Skin of body (tissue), 1 donor: ENCODE measurements at regions not wholly inside any gene's neighbourhood (a gene's known extent, or its start where the extent isn't known, plus 50 kb on each side); places are given as distances from the start of the nearest gene placed in this dataset.
"Not testable (repeated sequence)": the region's sequence is repeated elsewhere in the genome, so short reads cannot be mapped to it uniquely, and the experiment has no call there.

Experiments used
- DNase-seq: peaks from one replicate; lab custom pipeline; 2025; lab: John Stamatoyannopoulos, UW

DNA sequence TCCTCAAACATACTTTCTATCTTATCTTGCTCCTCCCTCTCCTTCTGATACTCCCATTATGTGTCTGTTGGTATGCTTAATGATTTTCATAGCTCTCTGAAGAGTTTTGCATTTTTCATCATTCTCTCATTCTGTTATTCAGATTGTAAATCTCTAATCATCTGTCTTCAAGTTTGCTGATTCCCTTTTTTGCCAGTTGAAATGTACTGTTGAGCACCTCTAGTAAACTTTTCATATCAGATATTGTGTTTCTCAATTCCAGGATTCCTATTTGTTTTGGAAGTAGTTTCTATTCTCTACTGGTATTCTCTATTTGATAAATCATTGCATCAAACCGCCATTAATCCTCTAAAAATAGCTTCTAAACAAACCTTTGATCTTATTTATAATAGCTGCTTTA is 387.7 kb downstream of the PAX1 start:
- no peak for DNase-seq

DNA sequence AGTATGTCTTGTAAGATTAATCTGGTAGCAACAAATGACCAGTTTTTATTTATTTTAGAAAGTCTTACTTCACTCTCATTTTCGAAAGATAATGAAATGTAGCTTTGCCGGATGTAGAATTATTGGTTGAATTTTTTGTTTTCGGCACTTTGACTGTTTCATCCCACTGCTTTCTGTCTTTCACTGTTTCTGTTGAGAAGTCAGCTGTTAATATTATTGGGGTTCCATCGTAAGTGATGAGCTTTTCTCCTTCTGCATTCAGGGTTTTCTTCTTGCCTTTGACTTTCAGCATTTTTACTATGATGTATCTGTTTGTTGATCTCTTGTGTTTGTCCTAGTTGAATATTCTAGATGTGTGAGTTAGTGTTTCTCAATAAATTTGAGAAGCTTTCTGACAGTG is 383.4 kb downstream of the PAX1 start:
- DNase-seq: no peak

DNA sequence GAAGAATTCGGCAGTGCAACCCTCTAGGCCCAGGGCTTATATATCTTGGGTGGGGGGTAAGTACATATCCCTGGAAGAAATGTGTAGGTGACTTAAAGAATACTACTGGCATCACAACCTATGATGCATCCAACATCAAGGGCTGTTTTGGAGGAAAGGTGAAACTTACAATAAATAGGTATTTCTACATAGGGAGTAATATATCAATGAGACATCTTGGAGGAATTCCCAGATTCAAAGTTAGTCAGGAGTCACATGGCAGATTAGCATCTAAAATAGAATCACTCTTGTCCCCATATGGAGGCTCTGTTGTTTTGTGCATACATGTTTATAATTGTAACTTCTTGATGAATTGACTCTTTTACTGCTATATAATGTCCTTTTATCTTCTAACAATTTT is 375.5 kb downstream of the PAX1 start:
- DNase-seq: no peak

GRCh38 chr20:22074635-22075034 is 369.2 kb downstream of the PAX1 start:
- DNase-seq: no peak

- no peak for DNase-seq
Observed at GRCh38 chr20:22071841-22072240, 366.4 kb downstream of the PAX1 start.

DNA sequence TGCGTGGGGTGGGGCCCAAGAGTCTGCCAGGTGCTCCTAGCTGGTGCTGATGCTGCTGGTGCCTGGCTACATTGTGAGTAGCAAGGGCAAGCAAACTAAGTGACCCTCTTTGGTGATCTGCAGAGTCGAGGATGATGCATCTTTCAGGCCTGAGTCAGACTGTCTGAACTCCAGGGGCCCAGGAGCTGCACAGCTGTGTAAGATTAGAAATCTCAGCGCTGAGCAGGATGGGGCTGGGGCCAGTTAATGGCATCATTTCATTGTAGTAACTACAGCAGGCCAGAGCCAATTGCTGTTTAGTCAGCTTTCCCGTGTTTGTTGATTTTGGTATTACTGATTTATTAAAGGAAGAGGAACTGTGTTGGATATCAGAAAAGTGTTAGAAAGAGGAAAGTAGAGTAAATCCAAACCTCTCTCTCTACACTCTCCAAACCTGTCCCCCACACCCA is 365.2 kb downstream of the PAX1 start:
- peak; percentile 75 for DNase-seq

DNA sequence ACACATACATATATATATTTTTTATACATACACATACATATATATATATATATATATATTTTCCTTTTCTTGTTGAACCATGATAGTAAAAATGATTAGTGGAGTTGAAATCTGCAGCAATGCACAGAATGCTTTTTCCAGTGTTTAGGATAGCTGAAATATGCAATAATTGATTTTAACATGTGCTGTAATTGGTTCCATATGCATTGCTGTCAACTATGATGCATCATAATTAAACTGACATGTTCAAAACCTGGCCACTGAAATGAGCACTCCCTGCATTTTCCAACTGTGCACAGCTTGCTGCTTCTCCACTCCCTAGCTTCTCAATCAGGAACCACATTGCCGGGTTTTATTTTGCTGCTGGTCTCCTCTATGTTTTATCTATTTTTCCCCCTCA is 358.3 kb downstream of the PAX1 start:
- DNase-seq: peak; percentile 69

DNA sequence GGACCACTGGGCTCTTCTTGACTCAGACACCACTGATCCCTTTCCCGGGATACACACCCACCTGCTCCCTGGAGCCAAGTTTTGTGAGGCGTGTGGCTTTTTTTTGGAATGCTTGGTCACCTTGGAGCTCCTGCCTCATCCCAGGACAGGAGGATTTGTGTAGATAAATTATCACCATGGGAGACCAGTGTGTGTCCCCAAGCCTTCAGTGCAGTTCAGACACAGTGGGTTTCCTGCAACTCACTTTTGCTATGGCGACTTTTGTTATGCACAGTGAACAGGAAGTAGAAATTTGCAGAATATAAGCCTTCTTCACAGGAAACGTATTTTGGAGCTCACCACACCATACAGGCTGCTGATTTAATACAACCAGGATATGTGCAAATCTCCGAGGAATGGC is 357.4 kb downstream of the PAX1 start:
- no peak for DNase-seq

- no peak for DNase-seq
Observed at GRCh38 chr20:22060610-22061009, 355.1 kb downstream of the PAX1 start.

DNA sequence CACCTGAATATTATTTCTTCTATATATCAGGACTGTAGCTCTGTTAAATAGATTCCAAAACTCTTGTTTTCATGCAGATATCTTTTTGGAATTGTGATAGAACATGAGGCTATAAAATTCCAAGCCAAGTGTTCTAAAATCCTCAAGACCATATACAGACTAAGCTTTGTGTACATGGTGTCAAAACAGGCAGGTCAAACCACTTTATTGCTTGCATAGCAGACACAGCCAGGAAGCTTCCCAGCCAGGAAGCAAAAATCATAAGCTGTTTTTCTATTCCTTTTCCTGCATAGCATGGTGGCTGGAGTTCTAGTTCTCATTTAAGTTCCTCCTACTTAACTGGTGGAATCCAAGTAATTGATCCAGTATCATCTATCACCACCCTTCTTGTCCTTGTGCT is 353.3 kb downstream of the PAX1 start:
- no peak for DNase-seq

DNA sequence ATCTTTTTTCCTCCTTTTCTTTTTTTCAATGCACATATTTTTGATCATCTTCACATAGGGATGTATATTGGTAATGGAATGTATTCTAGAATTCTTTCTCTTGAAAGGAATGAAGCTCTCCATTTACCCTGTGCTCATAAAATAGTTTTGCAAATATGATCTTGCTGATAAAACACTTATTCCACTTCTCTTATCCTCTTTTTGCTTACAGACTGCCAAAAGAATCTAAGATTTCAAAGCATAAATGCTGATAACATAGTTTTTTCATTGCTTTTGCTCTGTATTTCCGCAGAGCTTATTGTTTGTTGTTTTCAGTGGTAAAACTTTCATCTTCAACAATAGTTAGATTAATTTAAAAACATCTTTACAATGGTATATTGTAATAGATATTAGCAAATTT is 350.5 kb downstream of the PAX1 start:
- no peak for DNase-seq

- DNase-seq: no peak
Observed at GRCh38 chr20:22052025-22052650, 346.7 kb downstream of the PAX1 start.

DNA sequence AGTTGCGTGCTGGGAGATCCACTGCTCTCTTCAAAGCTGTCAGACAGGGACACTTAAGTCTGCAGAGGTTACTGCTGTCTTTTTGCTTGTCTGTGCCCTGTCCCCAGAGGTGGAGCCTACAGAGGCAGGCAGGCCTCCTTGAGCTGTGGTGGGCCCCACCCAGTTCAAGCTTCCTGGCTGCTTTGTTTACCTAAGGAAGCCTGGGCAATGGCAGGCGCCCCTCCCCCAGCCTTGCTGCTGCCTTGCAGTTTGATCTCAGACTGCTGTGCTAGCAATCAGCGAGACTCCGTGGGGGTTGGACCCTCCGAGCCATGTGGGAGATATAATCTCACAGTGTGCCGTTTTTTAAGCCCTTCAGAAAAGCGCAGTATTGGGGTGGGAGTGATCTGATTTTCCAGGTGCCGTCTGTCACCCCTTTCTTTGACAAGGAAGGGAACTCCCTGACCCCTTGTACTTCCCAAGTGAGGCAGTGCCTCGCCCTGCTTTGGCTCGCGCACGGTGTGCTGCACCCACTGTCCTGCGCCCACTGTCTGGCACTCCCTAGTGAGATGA is 340.6 kb downstream of the PAX1 start:
- DNase-seq: not testable (repeated sequence)

- DNase-seq: no peak
Observed at GRCh38 chr20:22027423-22027822, 322.0 kb downstream of the PAX1 start.

DNA sequence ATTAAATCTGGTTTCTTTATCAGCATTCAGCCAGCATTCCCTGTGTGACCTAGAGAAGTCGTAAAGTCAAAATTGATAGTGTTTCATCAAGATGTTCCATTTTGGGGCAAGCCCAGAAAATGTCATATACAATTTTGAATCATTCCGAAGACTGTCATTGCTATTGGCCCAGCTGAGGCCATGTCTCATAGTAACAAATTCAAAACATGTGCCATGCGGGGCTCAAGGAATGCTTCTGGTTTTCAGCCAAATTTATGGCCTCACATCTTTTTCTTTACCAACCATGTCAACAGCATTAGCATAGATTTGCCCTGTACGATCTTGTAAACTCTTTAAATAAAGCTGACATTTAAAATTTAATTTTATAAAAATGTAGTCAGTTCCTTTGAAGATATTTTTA is 314.7 kb downstream of the PAX1 start:
- DNase-seq: peak; percentile 78

GRCh38 chr20:22008456-22008855 is 303.0 kb downstream of the PAX1 start:
- DNase-seq: peak; percentile 43

DNA sequence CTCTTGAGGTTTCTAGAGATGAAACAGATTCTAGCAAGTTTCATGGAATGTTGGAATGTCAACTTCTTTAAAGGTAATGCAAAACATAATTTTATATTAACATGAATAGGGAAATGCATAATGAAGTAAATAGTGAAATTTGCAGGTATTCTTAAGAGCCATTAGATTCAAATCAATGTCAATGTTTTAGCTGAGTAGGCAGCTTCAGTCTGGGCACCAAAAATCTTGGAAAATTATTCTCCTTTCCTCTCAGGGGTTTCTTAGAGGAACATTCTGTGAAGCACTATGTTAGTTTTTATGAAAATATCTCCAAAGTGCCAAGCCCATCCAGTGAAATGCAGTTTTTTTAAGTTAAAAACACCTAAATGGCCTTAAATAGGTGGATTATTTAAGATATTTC is 300.8 kb downstream of the PAX1 start:
- DNase-seq: no peak

GRCh38 chr20:22005535-22005934 is 300.1 kb downstream of the PAX1 start:
- no peak for DNase-seq

DNA sequence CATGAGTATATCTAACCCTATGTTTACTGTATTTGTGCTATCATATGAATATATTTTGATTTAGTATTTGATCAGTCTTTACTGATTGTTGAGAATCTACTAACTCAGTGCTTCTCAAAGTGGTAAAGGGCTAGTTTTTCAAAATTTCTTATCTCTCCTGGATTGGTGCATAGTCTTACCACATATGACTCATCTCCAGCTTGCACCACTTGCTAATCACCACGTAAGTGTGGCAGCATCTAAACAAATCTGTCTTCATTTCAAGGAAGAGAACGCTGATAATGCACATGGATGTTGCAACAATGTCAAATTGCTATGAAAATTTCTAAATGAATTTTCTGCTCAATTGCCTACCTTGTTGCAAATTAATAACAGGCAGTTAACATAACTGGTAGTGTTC is 299.5 kb downstream of the PAX1 start:
- no peak for DNase-seq

DNA sequence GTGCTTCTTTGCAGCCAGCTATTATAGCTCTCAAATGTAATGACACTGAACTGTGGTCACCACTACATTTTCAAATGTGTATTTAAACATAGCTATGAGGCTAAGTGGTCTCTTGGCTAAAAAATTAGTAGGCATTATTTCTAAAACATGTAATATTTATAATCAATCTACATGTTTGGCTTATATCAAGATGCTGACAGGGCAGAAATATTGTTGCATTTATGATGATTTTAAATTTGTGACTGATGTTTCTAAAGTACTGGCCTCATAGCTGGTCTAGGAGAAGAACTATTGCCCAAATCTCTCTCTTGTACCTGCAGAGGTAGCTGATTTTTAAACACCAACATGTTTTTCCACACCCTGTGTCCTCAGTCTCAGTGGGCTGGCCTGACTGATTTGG is 298.2 kb downstream of the PAX1 start:
- no peak for DNase-seq

- DNase-seq: no peak
Observed at GRCh38 chr20:22001886-22002285, 296.4 kb downstream of the PAX1 start.

DNA sequence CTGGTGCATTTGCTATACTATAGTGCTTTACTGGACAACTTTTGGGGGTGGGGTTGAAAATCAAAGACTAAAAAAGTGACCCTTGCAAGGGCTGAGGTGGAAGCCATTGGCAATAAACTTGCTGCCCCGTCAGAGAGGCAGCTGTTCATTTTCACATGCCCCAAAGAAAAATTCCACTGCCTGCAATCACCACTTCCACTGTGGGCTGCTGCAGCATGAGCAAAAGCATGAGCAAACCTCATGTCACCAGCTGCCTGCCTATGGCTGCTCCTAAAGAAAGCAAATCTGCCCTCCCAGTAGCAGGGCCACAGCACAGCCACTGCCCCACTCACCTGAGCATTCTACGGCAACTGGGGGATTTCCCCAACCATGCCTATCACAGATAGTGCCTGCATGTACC is 290.0 kb downstream of the PAX1 start:
- DNase-seq: no peak

DNA sequence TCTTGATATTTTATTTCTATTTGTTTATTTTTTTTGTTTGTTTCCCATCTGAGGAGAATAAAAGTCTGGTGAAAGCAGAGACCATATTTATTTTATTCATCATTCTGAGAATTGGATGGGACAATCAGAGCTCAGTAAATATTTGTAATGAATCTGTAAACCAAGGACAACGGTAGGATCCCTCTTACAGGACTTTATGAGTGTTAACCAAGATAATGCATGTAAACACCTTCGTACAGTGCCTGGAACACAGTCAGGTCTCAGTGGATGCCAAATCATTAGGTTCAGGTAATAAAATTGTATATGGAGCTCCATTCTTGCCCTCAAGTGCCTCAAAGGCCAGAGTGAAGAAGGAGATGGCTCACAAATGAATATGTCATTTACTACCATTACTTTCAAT is 288.7 kb downstream of the PAX1 start:
- no peak for DNase-seq

- no peak for DNase-seq
Observed at GRCh38 chr20:21982559-21982958, 277.1 kb downstream of the PAX1 start.
